ENCODE measurements at regions not wholly inside any gene's neighbourhood (a gene's known extent, or its start where the extent isn't known, plus 50 kb on each side); places are given as distances from the start of the nearest gene placed in this dataset.

DNA sequence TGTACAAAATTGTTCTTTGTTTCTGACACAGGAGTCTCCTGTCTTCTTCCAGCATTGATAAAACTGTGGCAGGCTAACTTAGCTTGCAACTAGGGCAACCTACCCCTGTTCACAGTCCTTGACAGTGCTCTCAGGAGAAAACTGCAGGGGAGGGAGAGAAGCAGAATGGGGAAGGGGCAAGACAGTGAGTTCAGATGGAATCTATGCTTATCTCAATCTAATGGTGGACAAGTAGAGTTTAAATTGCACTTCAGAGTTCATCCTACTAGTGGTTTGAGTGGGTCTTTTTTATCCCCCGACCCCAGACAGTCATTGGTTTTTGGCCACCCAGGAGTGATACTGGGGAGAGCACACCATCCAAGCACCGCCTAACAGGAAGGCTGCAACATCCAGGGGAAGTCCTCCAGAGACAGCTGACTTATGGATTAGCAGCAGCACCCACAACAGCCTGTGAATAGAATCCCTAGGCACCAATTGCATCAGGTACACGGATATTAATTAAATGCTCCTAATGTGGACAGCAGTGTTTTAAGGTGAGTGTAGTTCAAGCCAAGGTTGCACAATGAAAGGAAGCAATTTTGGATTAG, 236.6 kb downstream of the NHLRC3 start:
- no peak for DNase-seq (ENCODE audit: extremely low spot score)
- CTCF ChIA-PET, result interaction anchor here (0.8 to 3.5 kb wide), 8 partner anchors 7 to 344 kb away, joined by 3 to 23 read pairs (median 5); no protein-coding TSS in a partner anchor
- POLR2A ChIA-PET, result no interaction called here
- TF ChIP-seq, protein P1, sequence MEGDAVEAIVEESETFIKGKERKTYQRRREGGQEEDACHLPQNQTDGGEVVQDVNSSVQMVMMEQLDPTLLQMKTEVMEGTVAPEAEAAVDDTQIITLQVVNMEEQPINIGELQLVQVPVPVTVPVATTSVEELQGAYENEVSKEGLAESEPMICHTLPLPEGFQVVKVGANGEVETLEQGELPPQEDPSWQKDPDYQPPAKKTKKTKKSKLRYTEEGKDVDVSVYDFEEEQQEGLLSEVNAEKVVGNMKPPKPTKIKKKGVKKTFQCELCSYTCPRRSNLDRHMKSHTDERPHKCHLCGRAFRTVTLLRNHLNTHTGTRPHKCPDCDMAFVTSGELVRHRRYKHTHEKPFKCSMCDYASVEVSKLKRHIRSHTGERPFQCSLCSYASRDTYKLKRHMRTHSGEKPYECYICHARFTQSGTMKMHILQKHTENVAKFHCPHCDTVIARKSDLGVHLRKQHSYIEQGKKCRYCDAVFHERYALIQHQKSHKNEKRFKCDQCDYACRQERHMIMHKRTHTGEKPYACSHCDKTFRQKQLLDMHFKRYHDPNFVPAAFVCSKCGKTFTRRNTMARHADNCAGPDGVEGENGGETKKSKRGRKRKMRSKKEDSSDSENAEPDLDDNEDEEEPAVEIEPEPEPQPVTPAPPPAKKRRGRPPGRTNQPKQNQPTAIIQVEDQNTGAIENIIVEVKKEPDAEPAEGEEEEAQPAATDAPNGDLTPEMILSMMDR (IDR thresholded peaks at IDR 0.05; ENCODE audit: control extremely low read depth, extremely low read depth, low read depth, missing control alignments), result no peak

DNA sequence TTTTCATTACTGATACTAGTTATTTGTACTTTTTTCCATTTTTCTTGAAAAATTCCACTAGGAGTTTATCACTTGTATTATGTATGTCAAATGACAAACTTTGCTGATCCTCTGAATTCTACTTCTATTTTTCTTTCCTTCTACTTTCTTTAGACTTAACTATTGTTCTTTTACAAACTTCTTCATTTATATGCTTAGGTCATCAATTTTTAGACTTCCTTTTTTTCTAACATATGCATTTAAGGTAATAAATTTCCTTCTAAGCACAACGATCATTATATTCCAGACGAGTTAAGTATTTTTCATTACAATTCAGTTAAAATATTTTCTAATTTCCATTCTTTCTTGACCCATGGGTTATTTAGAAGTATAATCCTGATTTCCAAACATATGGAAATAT, 240.8 kb downstream of the NHLRC3 start:
- CTCF ChIA-PET, result no interaction called here
- POLR2A ChIA-PET, result no interaction called here
- no peak for DNase-seq (ENCODE audit: extremely low spot score)
- TF ChIP-seq, protein P1 (IDR thresholded peaks at IDR 0.05; ENCODE audit: control extremely low read depth, extremely low read depth, low read depth, missing control alignments), result no peak

DNA sequence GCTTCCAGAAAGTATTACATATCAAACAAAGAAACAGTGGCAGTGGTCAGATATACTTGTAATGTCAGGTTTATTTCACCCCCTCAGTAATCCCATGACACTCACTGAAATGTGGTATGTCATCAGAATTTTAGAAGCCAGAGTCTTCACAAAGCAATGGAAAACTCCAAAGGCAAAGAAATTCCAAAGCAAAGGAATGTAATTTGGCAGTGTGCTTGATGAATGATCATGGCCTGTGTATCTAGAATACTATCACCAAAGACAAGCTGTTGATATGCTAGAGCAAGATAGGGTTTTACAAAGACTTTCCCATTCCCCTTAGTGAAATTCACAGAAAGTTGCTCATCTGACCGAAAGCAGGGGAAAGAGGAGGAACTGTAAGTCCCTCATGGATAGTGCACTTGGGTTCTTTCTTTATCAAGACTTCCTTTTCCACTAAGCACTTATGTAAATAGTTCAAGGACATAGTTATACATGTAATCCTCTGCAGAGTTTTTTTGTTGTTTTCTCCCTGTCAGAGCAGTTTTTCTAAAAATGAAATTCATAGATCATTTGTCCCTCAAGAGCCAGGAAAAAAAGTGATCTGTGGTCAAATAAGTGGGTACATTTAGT, 243.4 kb downstream of the NHLRC3 start:
- TF ChIP-seq, protein P1 (IDR thresholded peaks at IDR 0.05; ENCODE audit: control extremely low read depth, extremely low read depth, low read depth, missing control alignments), result no peak
- no peak for DNase-seq (ENCODE audit: extremely low spot score)
- CTCF ChIA-PET, result interaction anchor here (1.2 kb wide), 1 partner anchor 330 kb away, joined by 3 read pairs; no protein-coding TSS in a partner anchor
- POLR2A ChIA-PET, result no interaction called here

DNA sequence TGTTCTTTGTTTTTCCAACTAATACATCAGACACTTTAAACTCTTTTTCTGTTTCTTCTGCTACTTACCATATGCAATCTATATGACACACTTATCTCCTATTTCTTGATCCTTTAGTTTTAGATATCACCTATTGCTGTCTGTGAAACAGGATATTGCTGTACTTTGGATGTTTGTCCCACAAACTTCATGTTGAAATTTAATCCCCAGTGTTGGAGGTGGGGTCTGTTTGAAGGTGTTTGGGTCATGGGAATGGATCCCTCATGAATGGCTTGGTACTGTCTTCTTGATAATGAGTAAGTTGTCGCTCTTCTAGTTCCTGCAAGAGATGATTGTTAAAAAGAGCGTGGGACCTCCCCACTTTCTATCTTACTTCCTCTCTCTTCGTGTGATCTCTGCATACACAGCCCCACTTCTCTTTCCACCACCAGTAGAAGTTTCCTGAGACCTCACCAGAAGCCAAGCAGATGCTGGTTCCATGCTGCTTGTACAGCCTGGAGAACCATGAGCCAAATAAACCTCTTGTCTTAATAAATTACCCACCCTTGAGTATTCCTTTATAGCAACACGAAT, 244.2 kb downstream of the NHLRC3 start:
- POLR2A ChIA-PET, result no interaction called here
- TF ChIP-seq, protein P1 (IDR thresholded peaks at IDR 0.05; ENCODE audit: control extremely low read depth, extremely low read depth, low read depth, missing control alignments), result no peak
- DNase-seq (ENCODE audit: extremely low spot score), result peak; percentile 38
- CTCF ChIA-PET, result interaction anchor here (1.2 to 3.2 kb wide), 4 partner anchors 41 to 334 kb away, joined by 3 to 12 read pairs (median 5); no protein-coding TSS in a partner anchor

DNA sequence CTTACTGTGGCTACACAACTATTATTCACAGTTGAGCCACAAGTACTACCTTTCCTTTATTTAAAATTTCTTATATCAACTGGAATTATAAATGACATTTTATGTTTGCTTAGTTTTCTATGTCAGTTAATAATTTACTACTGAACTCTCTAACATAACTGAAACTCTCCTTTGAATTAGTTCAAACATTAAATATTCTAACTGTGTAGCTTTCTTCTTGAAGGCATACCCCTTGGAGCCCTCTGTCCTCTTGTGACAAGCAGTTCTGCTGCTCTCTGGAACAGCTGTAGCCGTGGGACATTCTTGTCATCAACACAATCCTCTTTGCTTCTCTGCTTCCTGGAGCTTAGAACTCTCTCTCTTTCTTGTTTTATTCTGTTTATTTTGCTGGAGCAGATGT, 244.8 kb downstream of the NHLRC3 start:
- TF ChIP-seq, protein P1 (IDR thresholded peaks at IDR 0.05; ENCODE audit: control extremely low read depth, extremely low read depth, low read depth, missing control alignments), result no peak
- DNase-seq (ENCODE audit: extremely low spot score), result no peak
- POLR2A ChIA-PET, result no interaction called here
- CTCF ChIA-PET, result interaction anchor here (1.4 to 3.2 kb wide), 4 partner anchors 21 to 333 kb away, joined by 4 to 12 read pairs (median 7); no protein-coding TSS in a partner anchor

DNA sequence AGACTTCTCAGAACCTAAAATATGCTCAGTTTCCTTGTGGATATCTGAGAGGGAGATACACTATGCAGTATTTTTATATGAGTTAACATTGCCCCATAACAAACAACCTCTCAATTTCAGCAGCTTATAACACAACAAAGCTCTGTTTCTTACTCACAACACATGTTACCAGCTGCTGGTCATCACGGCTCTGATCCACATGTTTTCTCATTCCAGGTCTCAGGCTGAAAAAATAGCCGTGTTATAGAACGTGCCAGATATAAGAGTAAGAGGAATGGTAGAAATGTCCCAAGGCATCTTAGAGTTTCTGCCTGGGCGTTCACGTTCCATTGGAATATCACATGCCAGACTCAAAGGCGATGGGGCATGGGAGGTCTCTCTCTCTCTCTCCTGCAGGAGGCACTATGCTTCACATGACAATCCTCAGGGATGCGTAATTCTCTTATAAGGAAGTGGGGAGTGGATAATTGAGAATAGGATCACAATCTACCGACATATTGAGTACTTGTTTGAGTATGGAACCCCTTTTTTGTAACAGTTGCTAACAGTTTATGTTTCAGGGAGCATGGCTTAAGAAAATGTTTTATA, 246.6 kb downstream of the NHLRC3 start:
- TF ChIP-seq, protein P1 (IDR thresholded peaks at IDR 0.05; ENCODE audit: control extremely low read depth, extremely low read depth, low read depth, missing control alignments), result no peak
- no peak for DNase-seq (ENCODE audit: extremely low spot score)
- ChIA-PET POLR2A (no interaction called here), CTCF (interaction anchor here (1.0 to 3.2 kb wide), 5 partner anchors 23 to 776 kb away, joined by 3 to 12 read pairs (median 6); no protein-coding TSS in a partner anchor)
